Posterior cingulate gyrus (tissue), 11 donors: ENCODE measurements at regions not wholly inside any gene's neighbourhood (a gene's known extent, or its start where the extent isn't known, plus 50 kb on each side); places are given as distances from the start of the nearest gene placed in this dataset.

Experiments
- DNase-seq, 10 donors: peaks; one replicate each; pipeline versions ENCODE4 v3.0.0 to v3.0.0-alpha.2; 2020 to 2021; ENCODE audit warnings: mixed read lengths in 3 of 10
- intact Hi-C: fragments of 100-400 bp; cut with DNase I; formaldehyde crosslinking; loops from one replicate; pipeline ENCODE4 v1.15.1; 2023

- intact Hi-C loops = no loop called here
- no peak for DNase-seq
Observed at GRCh38 chr7:110568388-110568787, 522.5 kb upstream of the LRRN3 start.

GRCh38 chr7:110568932-110569331, 522.0 kb upstream of the LRRN3 start:
- intact Hi-C loops = no loop called here
- DNase-seq = peak in 1 of 10 donors; percentile 9

GRCh38 chr7:110569486-110570205, 521.3 kb upstream of the LRRN3 start:
- intact Hi-C loops = no loop called here
- no peak for DNase-seq

GRCh38 chr7:110573862-110574528, 516.9 kb upstream of the LRRN3 start:
- no peak for DNase-seq
- intact Hi-C loops = no loop called here

- intact Hi-C loops = no loop called here
- DNase-seq = no peak
Observed at GRCh38 chr7:110587294-110587693, 503.6 kb upstream of the LRRN3 start.

- intact Hi-C loops = no loop called here
- DNase-seq = no peak
Observed at GRCh38 chr7:110590415-110590814, 500.5 kb upstream of the LRRN3 start.

- no peak for DNase-seq
Observed at GRCh38 chr7:110591341-110591740, 499.6 kb upstream of the LRRN3 start.

GRCh38 chr7:110592557-110592956, 498.4 kb upstream of the LRRN3 start:
- intact Hi-C loops = no loop called here
- DNase-seq = no peak

More at GRCh38 chr7:110591341-110591740, 499.6 kb upstream of the LRRN3 start:
- intact Hi-C loops = no loop called here

GRCh38 chr7:110593355-110593754, 497.6 kb upstream of the LRRN3 start:
- intact Hi-C loops = no loop called here
- no peak for DNase-seq

GRCh38 chr7:110595694-110596093, 495.2 kb upstream of the LRRN3 start:
- intact Hi-C loops = no loop called here
- no peak for DNase-seq

GRCh38 chr7:110600956-110601355, 490.0 kb upstream of the LRRN3 start:
- intact Hi-C loops = no loop called here
- no peak for DNase-seq

- DNase-seq = no peak
- intact Hi-C loops = no loop called here
Observed at GRCh38 chr7:110601710-110602109, 489.2 kb upstream of the LRRN3 start.

GRCh38 chr7:110604206-110604605, 486.7 kb upstream of the LRRN3 start:
- intact Hi-C loops = no loop called here
- DNase-seq = no peak

GRCh38 chr7:110604885-110605284, 486.0 kb upstream of the LRRN3 start:
- no peak for DNase-seq
- intact Hi-C loops = no loop called here

- peak in 1 of 10 donors; percentile 67 for DNase-seq
- intact Hi-C loops = no loop called here
Observed at GRCh38 chr7:110607050-110607857, 483.7 kb upstream of the LRRN3 start.

- intact Hi-C loops = no loop called here
- no peak for DNase-seq
Observed at GRCh38 chr7:110609336-110609735, 481.6 kb upstream of the LRRN3 start.

- DNase-seq = no peak
- intact Hi-C loops = loop anchor here (10.0 kb wide), 1 partner anchor 62 kb away; no protein-coding TSS in a partner anchor
Observed at GRCh38 chr7:110612680-110613079, 478.2 kb upstream of the LRRN3 start.
